NCI-H226 (cell line): ENCODE measurements at regions not wholly inside any gene's neighbourhood (a gene's known extent, or its start where the extent isn't known, plus 50 kb on each side); places are given as distances from the start of the nearest gene placed in this dataset.
"Not testable (repeated sequence)": the region's sequence is repeated elsewhere in the genome, so short reads cannot be mapped to it uniquely, and the experiment has no call there.

Experiments used
- DNase-seq: peaks from one replicate; pipeline ENCODE4 v3.0.0-alpha.2; 2015

- DNase-seq, result no peak
Observed at GRCh38 chr2:37782721-37783371, 111.4 kb upstream of the CDC42EP3 start.

- DNase-seq, result no peak
Observed at GRCh38 chr2:37783545-37783944, 112.1 kb upstream of the CDC42EP3 start.

DNA sequence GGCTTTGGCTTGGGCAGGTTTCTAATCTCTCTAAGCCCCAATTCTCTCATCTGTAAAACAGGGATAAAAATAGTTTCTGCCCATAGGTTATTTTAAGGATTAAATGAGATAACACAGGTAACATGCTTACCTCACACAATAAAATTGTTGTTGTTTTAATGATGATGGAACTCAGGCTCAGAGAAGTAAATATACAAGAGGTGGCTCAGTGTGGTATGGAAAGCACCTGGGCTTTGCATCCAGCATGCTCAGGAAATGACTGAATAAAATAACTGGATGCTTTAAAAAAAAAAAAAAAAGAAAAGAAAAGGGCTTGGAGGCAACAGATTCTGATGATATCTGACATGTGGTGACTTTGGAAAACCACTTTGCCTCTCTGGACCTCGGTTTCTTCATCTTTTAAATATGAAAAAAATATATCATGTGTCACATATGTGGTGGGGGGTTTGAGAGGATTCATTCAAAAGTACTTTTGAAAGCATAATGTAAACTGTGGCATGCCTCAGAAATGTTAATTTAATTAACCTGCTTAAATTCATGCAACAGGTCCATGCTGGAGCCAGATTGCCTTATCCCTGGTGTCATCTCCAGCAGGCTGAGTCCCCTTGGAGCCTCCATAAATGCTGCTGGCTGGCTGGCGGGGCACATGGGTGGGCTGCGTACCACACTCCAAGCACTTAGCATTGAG is 112.8 kb upstream of the CDC42EP3 start:
- DNase-seq, result no peak

- DNase-seq, result no peak
Observed at GRCh38 chr2:37784759-37785149, 113.3 kb upstream of the CDC42EP3 start.

DNA sequence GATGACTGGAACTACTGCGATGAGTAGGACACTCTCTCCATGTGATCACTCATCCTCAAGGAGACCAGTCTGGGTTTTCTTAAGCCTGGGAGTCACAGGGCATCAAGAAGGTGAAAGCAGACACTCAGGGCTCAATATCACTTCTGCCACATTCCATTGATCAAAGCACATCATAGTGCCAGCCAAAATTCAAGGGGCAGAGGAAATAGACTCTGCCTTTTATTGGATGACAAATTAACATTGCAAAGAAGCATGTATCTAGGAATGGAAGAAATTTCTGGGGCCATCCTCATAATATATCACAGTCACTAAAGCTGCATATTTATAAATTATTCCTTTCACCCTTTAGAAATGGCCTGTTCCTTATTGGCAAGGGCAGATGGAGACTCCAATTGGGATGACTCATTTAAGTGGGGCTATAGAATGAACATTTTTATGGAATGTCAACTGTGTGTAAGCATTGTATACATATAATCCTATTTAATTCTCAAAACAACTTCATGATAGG is 114.8 kb upstream of the CDC42EP3 start:
- DNase-seq, result no peak

DNA sequence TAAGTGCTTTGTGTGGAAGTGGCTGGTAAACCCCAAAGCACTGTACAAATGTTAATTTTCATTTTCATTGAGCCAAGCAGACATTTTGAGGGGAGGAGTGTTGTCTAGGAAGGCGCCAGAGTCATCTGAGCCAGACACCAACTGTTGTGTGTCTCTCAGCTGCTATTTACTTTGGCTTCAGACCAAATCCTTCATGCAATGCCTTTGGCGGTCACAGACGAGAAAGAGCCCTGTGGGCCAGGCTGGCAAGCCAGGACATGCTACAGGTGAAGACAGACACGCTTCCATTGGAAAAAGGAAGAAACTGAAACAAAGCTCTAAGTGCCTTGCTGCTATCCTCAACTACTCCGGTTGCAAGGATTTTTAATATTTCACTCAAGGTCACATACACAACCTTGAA is 115.4 kb upstream of the CDC42EP3 start:
- DNase-seq, result no peak

GRCh38 chr2:37788602-37789209 is 117.3 kb upstream of the CDC42EP3 start:
- no peak for DNase-seq

DNA sequence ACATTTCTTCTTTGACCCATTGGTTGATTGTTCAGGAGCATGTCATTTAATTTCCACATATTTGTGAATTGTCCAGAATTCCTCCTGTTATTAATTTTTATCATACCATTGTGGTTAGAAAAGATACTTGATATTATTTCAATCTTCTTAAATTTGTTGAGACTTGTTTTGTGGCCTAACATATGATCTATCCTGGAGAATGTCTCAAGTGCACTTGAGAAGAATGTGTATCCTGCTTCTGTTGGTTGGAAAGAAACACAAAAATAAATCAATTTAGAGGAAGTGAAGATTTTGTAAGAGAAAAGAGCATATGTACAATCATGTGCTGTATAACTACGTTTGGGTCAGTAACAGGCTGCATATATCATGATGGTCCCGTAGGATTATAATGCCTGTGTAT is 118.6 kb upstream of the CDC42EP3 start:
- DNase-seq, result no peak

- DNase-seq, result no peak
Observed at GRCh38 chr2:37790462-37790861, 119.0 kb upstream of the CDC42EP3 start.

DNA sequence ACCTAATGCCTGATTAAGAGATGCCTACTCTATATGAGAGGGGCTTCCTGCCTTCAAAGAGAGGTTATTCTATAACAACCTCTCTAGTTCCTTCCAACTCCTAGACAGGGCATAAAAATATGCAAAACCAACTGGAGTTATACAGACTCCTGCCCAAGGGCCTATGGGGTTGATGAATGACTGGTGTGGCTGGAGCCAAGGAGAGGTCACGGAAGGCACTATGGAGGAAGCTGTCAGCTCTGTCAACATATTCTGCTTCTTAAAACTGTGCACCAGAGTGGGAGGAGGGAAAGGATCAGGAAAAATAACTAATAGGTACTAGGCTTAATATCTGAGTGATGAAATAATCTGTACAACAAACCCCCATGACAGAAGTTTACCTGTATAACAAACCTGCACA is 120.9 kb upstream of the CDC42EP3 start:
- no peak for DNase-seq

GRCh38 chr2:37793004-37793403 is 121.6 kb upstream of the CDC42EP3 start:
- no peak for DNase-seq

DNA sequence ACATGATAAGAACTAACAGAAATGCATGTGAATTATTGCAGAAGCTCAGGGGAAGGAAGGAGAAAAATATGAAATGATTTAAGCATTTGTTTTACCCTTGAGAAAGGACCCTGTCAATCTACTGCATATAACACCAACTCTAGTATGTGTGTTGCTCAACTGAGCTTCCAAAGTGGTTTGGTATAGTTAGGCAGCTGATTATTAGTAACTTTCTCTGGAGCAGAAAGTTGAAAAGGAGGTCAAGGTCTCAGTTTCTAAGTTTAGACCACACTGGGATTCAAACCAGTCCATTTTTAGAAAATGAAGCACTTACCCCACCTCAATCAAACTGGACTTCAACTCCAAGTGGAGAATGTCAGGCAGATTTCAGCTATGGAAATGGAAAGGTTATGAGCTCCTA is 123.3 kb upstream of the CDC42EP3 start:
- no peak for DNase-seq

DNA sequence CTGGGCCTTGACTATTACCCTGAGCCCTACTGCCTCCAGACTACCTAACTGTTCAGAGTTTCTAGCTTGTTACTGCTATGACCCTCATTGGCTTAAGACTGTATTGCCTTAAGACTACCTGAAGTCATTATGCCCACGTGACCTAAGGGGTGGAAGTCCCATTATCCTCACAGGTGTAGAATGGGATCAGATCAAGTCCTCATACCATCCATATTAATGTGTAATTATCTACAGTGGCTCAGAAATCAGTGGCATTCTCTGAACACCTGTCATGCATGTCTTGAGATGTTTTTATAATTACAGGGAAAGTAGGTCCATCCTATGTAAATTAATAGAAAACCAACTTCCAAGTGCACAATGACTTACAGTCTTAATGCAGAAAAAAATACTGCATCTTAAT is 124.0 kb upstream of the CDC42EP3 start:
- DNase-seq, result no peak

- DNase-seq, result no peak
Observed at GRCh38 chr2:37795938-37796337, 124.5 kb upstream of the CDC42EP3 start.

- no peak for DNase-seq
Observed at GRCh38 chr2:37796481-37796880, 125.0 kb upstream of the CDC42EP3 start.

DNA sequence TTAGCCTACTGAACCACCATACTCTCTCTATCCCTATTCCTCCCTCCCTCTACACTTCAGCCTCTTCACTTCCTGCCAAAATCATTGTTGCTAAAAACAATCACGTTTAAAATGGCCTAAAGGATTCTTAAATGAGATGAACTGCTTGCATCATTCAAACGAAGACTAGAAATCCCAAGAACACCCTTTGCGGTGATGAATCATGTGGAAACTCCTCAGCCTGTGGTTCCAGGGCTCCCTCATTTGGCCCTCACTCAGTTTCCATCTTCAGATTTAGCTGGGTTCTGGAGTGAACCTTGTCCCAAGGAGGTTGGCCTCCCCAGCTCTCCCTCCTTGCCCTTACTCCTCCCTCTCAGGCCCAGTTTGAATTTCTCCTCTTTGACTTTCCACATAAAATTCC is 125.6 kb upstream of the CDC42EP3 start:
- peak; percentile 17 for DNase-seq

- DNase-seq, result no peak
Observed at GRCh38 chr2:37798315-37799005, 126.6 kb upstream of the RMDN2 start.

GRCh38 chr2:37800176-37800858 is 124.8 kb upstream of the RMDN2 start:
- no peak for DNase-seq

DNA sequence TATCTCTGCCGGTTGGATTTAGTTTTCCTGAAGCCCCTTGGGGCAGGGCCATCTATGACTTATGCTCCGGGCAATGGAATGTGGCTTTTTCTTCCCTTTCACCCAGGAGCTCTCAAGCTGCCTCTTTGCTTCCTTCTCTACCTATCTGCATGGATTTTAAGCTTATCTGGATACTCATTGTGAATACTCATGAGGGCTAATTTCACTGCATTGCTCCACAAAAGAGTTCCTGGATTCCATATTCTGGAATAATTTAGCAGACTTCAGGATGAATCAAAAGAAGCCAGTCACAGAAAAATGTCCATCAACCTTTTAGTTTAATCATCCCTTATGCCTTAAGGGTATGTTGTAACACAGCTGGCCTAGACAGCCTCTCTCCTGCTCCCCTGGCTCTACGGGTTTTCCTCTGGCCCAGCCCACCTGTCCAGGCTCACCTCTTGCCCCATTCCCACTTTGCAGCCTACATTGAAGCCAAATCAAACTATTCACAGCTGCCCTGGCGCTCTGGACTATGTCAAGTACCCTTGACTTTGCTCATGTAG is 122.8 kb upstream of the RMDN2 start:
- peak; percentile 74 for DNase-seq

GRCh38 chr2:37802899-37803379 is 122.1 kb upstream of the RMDN2 start:
- DNase-seq, result peak; percentile 73

GRCh38 chr2:37806004-37806403 is 119.1 kb upstream of the RMDN2 start:
- not testable (repeated sequence) for DNase-seq

DNA sequence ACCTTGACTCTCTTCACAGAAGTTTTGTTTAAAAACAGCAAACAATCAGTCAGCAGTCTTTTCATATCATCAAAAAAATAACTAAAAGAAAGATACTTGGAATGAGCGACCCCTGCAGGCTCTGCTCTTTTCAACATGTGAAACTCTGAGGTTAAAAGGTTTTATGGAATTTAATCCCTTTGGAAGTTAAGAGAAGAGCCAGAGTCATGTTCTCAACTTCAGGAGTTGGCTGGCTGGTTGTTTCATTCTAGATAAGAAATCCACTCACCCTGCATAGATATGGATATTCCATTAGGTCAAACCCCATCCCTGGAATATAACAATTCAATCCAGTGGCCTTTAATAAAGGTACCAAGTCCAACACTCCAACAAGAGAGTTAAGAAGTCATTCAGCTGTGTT is 115.6 kb upstream of the RMDN2 start:
- peak; percentile 36 for DNase-seq
